ENCODE measurements at regions not wholly inside any gene's neighbourhood (a gene's known extent, or its start where the extent isn't known, plus 50 kb on each side); places are given as distances from the start of the nearest gene placed in this dataset.

- H3K4me1 ChIP-seq = peaks cover 5 to 22% (median 15%) of the 10 kb centered on the region in 10 experiments; a peak in 19 of 20 replicates
- H3K27ac ChIP-seq = no peak overlapping the region
- no peaks in the 10 kb centered on the region for H4K20me1 ChIP-seq
- H3K27me3 ChIP-seq = no peaks in the 10 kb centered on the region
- no peak overlapping the region for H3K4me3 ChIP-seq
- H3K9me3 ChIP-seq (replicated peaks in 1 of 11) = no peaks in the 10 kb centered on the region
- H3K4me2 ChIP-seq = no peak overlapping the region
- H3K9ac ChIP-seq = no peak overlapping the region
- no peak for TF ChIP-seq Cebpa-rat (IDR thresholded peaks at IDR 0.05)
- H3K36me3 ChIP-seq = no peaks in the 10 kb centered on the region
Measured at GRCh38 chr12:118921761-118922160, 59.6 kb upstream of the SRRM4 start.

GRCh38 chr12:118922405-118922804 is 58.9 kb upstream of the SRRM4 start:
- TF ChIP-seq Cebpa-rat (IDR thresholded peaks at IDR 0.05) = no peak
- H3K36me3 ChIP-seq = no peaks in the 10 kb centered on the region

GRCh38 chr12:118925407-118925806 is 55.9 kb upstream of the SRRM4 start:
- H4K20me1 ChIP-seq = no peaks in the 10 kb centered on the region

More at GRCh38 chr12:118922405-118922804, 58.9 kb upstream of the SRRM4 start:
- Histone ChIP-seq H3K4me2 (no peak overlapping the region), H3K9ac (no peak overlapping the region), H4K20me1 (no peaks in the 10 kb centered on the region), H3K4me1 (peaks cover 5 to 22% (median 15%) of the 10 kb centered on the region in 10 experiments; a peak in 19 of 20 replicates), H3K4me3 (no peak overlapping the region), H3K27ac (no peak overlapping the region), H3K27me3 (no peaks in the 10 kb centered on the region), H3K9me3 (replicated peaks in 1 of 11) (no peaks in the 10 kb centered on the region)

GRCh38 chr12:118925826-118926225 is 55.5 kb upstream of the SRRM4 start:
- H3K9ac ChIP-seq = no peak overlapping the region
- H3K4me1 ChIP-seq = peaks cover 15 to 24% (median 21%) of the 10 kb centered on the region in 10 experiments
- peak overlapping the region in 1 of 11 experiments; percentile 21; a peak in 1 of 22 replicates for H3K27ac ChIP-seq
- H3K36me3 ChIP-seq = no peaks in the 10 kb centered on the region
- H3K4me2 ChIP-seq = peak overlapping the region in 9 of 11 experiments; percentile 10 to 84 (median 63); a peak in 15 of 22 replicates
- H4K20me1 ChIP-seq = no peaks in the 10 kb centered on the region
- no peak for TF ChIP-seq Cebpa-rat (IDR thresholded peaks at IDR 0.05)
- no peaks in the 10 kb centered on the region for H3K27me3 ChIP-seq
- no peaks in the 10 kb centered on the region for H3K9me3 ChIP-seq (replicated peaks in 1 of 11)
- H3K4me3 ChIP-seq = no peak overlapping the region

More at GRCh38 chr12:118925407-118925806, 55.9 kb upstream of the SRRM4 start:
- no peak overlapping the region; a peak in 1 of 22 replicates for H3K27ac ChIP-seq
- no peak overlapping the region for H3K9ac ChIP-seq
- no peaks in the 10 kb centered on the region for H3K36me3 ChIP-seq
- H3K4me1 ChIP-seq = peaks cover 11 to 22% (median 17%) of the 10 kb centered on the region in 10 experiments
- no peaks in the 10 kb centered on the region for H3K9me3 ChIP-seq (replicated peaks in 1 of 11)
- TF ChIP-seq Cebpa-rat (IDR thresholded peaks at IDR 0.05) = no peak
- H3K4me3 ChIP-seq = no peak overlapping the region
- peak overlapping the region; percentile 2 to 84 (median 38); a peak in 16 of 22 replicates for H3K4me2 ChIP-seq
- no peaks in the 10 kb centered on the region for H3K27me3 ChIP-seq
